Activated naive CD4-positive, alpha-beta T cell treated with anti-CD3 and anti-CD28 coated beads, Interleukin-2, amount 50 U/mL, for 72 hours (primary cell): ENCODE measurements at regions not wholly inside any gene's neighbourhood (a gene's known extent, or its start where the extent isn't known, plus 50 kb on each side); places are given as distances from the start of the nearest gene placed in this dataset.

Experiments used
- ATAC-seq, 2 donors: fragments of 150-1000 bp; cut with Tn5 transposase; 2 replicates each; pipeline ENCODE4 v1.10.0; 2021; ENCODE audit warnings: mild to moderate bottlenecking in 2 of 2, moderate library complexity in 2 of 2
- DNase-seq, 2 donors: peaks; one replicate each; pipeline ENCODE4 v3.0.0; 2021 to 2022; ENCODE audit warnings: low spot score in 2 of 2
- H3K27ac Mint-ChIP-seq, 2 donors: one replicate each; pipeline ENCODE4 v1.8.0; 2022; ENCODE audit warnings: mild to moderate bottlenecking in 2 of 2, mixed read lengths in 2 of 2
- H3K36me3 Mint-ChIP-seq, 2 donors: one replicate each; pipeline ENCODE4 v1.8.0; 2022; ENCODE audit warnings: mixed read lengths in 2 of 2
- H3K9me3 Mint-ChIP-seq, 2 donors: one replicate each; pipeline ENCODE4 v1.8.0; 2022; ENCODE audit warnings: mixed read lengths in 2 of 2

- Mint-ChIP-seq H3K36me3 (peaks cover 0 to 5% of the 10 kb centered on the region in 2 donors), H3K27ac (no peak overlapping the region), H3K9me3 (no peaks in the 10 kb centered on the region)
- DNase-seq (no peak), ATAC-seq (no peak)
Observed at GRCh38 chr18:46360102-46360699, 256.0 kb downstream of the HAUS1 start.

DNA sequence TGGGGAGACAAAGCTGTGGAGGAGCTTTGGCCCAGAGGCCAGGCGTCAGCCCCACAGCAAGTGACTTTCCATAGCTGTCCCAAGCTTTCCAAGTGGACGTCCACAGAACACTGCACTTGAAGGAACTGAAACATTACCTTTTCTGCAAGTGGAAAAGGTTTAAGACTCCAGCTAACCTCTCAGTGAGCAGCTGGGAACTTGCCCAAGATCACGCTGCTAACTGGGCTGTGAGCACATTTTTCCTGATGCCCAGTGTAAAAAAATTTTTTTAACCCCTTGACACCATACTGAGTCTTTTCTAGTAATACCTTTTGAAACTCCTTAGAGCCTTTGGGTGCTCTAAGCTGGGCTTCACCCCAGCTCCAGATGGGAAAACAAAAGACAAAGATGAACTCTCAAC, 256.7 kb downstream of the HAUS1 start:
- H3K27ac Mint-ChIP-seq, result no peak overlapping the region
- H3K9me3 Mint-ChIP-seq, result no peaks in the 10 kb centered on the region
- peaks cover 0 to 5% of the 10 kb centered on the region in 2 donors for H3K36me3 Mint-ChIP-seq
- DNase-seq (no peak), ATAC-seq (no peak)

DNA sequence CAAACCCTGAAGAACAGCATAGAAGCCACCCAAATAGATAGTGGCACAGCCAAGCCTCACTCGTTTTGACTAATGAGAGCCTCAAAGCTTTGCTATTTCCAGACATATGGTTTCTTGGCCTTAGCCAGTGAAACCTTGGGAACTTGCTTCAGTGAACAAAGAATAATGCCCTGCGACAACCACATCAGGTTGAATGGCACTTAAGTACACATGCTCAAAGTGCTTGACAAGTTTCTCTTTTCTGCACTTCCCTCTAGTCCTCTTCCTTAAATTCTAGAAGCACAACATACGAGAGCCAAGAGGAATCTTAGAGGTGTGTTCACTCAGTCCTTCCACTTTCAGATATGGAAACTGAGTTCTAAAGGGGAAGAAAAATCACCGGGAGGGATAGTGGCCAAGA, 258.3 kb downstream of the HAUS1 start:
- Mint-ChIP-seq H3K27ac (no peak overlapping the region), H3K9me3 (no peaks in the 10 kb centered on the region), H3K36me3 (peaks cover 0 to 5% of the 10 kb centered on the region in 2 donors)
- DNase-seq (no peak), ATAC-seq (no peak)

DNA sequence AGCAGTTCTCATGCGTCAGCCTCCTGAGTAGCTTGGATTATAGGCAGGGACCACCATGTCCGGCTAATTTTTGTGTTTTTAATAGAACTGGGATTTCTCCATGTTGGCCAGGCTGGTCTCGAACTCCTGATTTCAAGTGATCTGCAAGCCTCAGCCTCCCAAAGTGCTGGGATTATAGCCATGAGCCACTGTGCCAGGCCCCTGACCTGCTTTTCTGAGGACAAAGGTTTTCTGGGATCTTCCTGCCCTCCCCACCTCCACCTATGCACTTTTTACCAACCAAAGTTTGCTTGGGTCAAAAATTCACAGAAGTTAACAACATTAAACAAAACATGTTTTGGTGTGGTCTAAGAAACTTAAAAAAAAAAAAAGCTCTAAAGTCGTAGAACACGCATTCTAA, 259.9 kb downstream of the HAUS1 start:
- no peak for ATAC-seq

DNA sequence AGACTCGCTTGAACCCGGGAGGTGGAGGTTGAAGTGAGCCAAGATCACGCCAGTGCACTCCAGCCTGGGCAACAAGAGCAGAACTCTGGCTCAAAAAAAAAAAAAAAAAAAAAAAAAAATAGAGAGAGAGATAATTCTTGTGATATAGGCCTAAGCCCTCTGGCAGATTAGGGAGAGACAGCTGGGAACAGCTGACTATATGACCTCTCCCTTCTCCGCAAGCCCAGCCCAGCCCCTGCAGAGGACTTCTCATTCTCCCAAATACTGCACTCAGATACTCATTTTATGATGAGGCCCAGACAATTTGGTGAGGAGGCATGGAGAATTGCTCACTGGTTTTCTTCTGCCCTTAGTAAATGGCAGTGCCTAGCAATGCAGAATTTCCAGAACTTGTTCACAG, 262.0 kb downstream of the HAUS1 start:
- no peak for DNase-seq
- Mint-ChIP-seq H3K27ac (no peak overlapping the region), H3K9me3 (no peaks in the 10 kb centered on the region), H3K36me3 (no peaks in the 10 kb centered on the region)
- no peak for ATAC-seq

More for the DNA sequence above, 259.9 kb downstream of the HAUS1 start:
- peaks cover 0 to 5% of the 10 kb centered on the region in 2 donors for H3K36me3 Mint-ChIP-seq
- H3K9me3 Mint-ChIP-seq, result no peaks in the 10 kb centered on the region
- DNase-seq, result no peak
- no peak overlapping the region for H3K27ac Mint-ChIP-seq

- Mint-ChIP-seq H3K27ac (no peak overlapping the region), H3K9me3 (no peaks in the 10 kb centered on the region), H3K36me3 (no peaks in the 10 kb centered on the region)
- DNase-seq, result no peak
- ATAC-seq, result no peak
Observed at GRCh38 chr18:46366751-46367376, 262.7 kb downstream of the HAUS1 start.

DNA sequence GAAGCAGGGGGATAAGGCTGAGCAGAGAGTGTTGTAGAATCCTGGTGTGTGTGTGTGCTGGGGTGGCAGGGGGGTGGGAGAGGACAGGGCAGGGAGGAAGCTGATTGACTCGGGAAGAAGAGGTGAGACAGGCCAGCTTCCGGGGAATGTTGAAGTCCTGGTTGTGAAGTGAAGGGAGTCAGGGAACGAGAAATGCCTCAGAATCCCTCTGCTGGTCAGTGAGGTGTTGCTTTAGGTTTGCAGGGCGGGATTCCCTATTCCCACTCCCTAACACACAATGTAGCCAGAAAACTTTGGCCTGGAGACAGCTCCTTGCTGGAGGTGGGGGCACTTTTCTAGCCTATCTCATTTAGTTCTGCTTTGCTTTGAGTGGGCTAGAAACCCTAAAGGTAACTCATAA, 265.1 kb downstream of the HAUS1 start:
- Mint-ChIP-seq H3K36me3 (no peaks in the 10 kb centered on the region), H3K27ac (no peak overlapping the region), H3K9me3 (no peaks in the 10 kb centered on the region)
- DNase-seq (no peak), ATAC-seq (no peak)

DNA sequence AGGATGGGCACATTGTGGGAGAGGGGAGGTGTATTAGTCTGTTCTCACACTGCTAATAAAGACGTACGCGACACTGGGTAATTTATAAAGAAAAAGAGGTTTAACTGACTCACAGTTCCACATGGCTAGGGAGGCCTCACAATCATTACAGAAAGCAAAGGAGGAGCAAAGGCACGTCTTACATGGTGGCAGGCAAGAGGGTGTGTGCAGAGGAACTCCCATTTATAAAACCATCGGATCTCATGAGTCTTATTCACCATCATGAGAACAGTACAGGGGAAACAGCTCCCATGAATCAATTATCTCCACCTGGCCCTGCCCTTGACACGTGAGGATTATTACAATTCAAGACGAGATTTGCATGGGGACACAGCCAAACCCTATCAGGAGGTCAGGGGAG, 266.7 kb downstream of the HAUS1 start:
- Mint-ChIP-seq H3K27ac (peak overlapping the region in 1 of 2 donors; percentile 74), H3K9me3 (no peaks in the 10 kb centered on the region), H3K36me3 (no peaks in the 10 kb centered on the region)
- ATAC-seq (no peak), DNase-seq (no peak)

- Mint-ChIP-seq H3K9me3 (no peaks in the 10 kb centered on the region), H3K27ac (no peak overlapping the region), H3K36me3 (no peaks in the 10 kb centered on the region)
- ATAC-seq, result no peak
- DNase-seq, result no peak
Observed at GRCh38 chr18:46372670-46373069, 268.5 kb downstream of the HAUS1 start.

DNA sequence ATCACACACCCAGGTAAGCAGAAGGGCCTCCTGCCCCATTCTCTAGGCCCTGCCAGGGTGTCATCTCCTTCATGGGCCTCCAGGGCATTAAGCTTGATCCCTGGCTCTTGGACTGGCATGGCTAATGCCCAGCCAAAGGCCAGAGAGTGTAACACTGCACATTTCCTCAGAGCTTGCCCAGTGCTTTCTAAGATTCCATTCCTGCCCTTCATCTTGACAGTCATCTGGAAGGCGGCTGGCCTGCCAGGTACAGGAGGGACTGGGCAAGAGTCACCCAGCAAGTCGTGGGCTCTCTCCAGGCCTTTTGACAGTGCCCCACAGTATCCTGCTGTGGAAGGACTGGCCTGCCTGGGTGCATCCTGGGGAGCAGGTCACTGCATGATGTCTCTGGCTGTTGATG, 268.9 kb downstream of the HAUS1 start:
- H3K27ac Mint-ChIP-seq, result no peak overlapping the region
- no peaks in the 10 kb centered on the region for H3K9me3 Mint-ChIP-seq
- no peak for DNase-seq
- no peaks in the 10 kb centered on the region for H3K36me3 Mint-ChIP-seq
- no peak for ATAC-seq

DNA sequence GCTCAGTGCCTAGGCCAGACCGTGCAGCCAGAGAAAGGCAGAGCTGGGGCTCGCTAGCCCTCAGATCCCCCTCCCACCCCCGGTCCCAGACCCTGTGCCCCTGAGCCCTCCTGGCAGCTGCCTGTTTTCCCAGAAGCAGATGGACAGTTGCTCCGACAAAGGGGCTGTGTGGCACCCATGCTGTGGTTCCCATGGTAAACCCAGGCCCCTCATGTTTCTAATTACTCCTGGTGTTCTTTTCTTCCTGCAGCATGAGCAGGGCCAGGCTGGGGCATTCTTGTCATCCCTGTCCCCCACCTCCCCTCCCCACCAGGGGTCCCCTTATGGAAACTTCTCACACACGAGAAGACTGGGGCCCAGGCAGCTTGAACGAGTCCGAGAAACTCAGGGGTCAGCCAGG, 269.6 kb downstream of the HAUS1 start:
- Mint-ChIP-seq H3K36me3 (no peaks in the 10 kb centered on the region), H3K27ac (no peak overlapping the region), H3K9me3 (no peaks in the 10 kb centered on the region)
- ATAC-seq, result no peak
- no peak for DNase-seq

DNA sequence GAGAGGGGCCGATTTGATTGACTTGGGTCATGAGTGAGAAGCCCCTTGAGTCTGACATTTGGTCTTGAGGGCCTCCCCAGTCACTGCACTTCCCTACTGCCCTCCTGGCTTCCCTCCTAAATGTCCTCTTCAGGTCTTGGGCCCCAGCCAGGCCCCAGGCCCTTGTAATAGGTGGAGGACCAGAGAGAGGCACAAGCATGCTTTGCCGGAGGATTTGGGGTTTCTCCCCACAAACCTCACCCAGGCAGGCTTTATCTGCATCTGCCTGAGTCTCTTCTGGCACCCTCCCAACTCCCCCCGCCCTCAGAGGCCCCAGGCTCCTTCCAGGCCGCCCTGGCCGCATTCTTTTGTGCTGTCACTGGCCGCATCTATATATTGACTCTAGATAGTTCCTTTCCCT, 270.7 kb downstream of the HAUS1 start:
- Mint-ChIP-seq H3K9me3 (no peaks in the 10 kb centered on the region), H3K36me3 (no peaks in the 10 kb centered on the region), H3K27ac (no peak overlapping the region)
- DNase-seq (no peak), ATAC-seq (no peak)

DNA sequence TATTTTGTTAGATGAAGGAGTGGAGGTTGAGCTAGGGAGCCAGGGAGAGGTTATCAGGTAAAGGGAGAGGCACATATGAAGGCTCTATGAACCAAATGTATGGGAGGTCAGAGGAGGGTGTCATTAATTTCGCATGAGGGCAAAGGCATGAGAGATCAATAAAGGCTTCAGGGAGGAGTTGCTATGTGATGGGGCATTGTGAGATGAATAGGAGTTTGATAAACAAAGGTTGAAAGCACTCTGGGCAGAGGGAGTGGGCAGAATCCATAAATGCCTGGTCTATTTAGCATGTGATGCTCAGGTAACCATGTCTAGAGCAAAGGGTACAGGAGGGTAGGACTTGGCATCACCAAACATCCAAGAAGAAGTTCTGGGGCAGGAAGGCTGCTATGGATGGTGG, 273.4 kb downstream of the HAUS1 start:
- DNase-seq, result no peak
- H3K9me3 Mint-ChIP-seq, result no peaks in the 10 kb centered on the region
- H3K27ac Mint-ChIP-seq, result no peak overlapping the region
- no peaks in the 10 kb centered on the region for H3K36me3 Mint-ChIP-seq
- no peak for ATAC-seq

DNA sequence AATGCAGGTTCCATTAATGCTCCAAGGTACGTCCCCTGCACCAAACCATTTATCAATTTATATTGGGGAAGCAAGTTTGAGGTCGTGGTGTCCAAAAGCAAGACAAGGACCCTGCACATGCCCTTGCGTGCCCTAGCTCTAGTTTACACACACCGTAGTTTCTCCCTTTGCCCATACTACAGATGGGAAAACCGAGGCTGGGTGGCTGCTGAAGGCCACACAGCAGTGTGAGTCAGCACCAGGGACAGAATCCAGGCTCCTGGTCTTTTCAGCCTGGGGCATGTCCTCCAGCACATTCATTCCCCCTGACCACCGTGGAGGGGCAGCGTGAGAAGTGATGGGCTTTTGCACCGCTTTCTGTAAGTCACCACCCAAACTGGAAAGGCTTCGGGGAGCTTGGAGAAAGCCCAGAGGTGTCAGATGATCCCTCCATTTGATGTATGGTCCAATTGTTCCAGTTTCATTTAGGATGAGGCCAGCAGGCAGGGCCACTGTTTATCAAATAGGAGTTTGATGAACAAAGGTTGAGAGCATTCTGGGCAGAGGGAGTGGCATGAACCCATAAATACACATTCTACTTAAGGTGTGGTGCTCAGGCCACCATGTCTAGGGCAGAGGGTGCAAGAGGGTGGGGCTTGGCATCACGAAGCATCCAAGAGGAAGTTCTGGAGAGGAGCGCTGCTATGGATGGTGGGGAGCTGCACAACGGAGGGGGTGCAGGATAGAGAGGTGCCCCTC, 274.1 kb downstream of the HAUS1 start:
- Mint-ChIP-seq H3K9me3 (no peaks in the 10 kb centered on the region), H3K27ac (no peak overlapping the region), H3K36me3 (no peaks in the 10 kb centered on the region)
- ATAC-seq (no peak), DNase-seq (no peak)

DNA sequence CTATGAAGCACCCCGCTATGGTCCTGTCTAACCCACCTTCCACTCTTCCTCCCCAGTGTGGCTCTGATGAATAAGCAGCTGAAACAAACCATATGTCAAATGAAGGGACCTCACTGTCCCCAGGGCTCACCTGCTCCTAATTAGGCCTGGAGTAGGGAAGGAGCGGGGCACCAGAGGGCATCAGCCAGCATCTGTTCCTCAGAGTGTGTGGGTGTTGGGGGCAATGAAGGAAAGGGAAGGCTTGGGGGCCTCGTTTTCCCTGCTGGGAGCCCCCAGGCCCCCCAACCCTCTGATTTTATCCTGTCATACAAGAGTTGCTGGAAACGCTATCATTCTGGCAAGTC, 274.7 kb downstream of the HAUS1 start:
- Mint-ChIP-seq H3K9me3 (no peaks in the 10 kb centered on the region), H3K36me3 (no peaks in the 10 kb centered on the region), H3K27ac (no peak overlapping the region)
- DNase-seq (no peak), ATAC-seq (no peak)

DNA sequence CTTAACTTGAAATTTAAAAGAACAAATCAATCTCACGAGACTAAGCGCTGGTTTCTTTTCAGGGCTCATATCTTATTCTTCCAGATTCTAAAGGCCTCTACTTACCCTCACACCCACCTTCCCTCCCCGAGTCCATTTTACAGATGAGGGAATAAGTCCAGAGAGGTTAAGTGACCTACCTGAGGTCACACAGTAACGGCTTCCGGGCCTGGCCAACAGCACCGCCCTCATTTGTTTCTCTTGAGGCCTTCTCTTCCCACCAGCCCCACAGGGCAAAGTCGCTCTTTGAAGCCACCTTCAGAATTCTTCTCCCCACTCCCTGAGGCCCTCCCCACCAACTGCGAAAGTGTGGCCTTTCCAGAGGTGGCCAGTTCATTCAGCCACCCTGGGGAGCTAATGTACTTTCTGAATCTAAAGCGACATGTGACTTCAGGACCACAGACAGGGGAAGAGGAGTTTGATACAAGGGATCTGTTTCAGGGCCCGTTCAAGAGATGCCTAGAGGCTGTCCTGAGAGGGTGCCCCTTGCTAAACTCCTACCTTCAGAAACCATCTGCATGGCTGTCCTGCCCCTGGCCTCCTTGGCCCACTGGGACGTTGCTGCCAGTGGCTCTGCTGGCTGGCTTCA, 275.3 kb downstream of the HAUS1 start:
- no peak overlapping the region for H3K27ac Mint-ChIP-seq
- ATAC-seq, result no peak

GRCh38 chr18:46385124-46385523, 271.9 kb downstream of the LOXHD1 start:
- DNase-seq, result no peak
- ATAC-seq, result no peak
- H3K36me3 Mint-ChIP-seq, result no peaks in the 10 kb centered on the region

More for the DNA sequence above, 275.3 kb downstream of the HAUS1 start:
- no peak for DNase-seq
- Mint-ChIP-seq H3K9me3 (no peaks in the 10 kb centered on the region), H3K36me3 (no peaks in the 10 kb centered on the region)

DNA sequence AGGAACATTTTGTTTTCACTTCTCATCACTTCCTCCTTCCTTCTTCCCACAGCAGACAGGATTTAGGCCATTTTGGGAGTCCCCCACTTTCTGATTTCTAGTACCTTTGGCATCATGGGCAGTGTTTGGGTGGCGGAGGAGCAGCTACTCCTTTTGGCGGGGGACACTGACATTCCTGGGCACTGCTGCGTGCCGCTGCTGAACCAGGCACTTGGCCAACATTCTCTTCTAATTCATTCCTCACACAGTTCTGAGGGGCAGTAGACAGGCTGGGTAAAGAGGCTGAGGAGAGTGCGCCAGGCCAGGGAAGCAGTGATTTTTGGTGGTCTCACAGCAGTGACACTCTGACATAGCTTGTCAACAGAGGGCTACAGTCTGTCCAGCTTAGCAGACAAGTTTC, 270.2 kb downstream of the LOXHD1 start:
- ATAC-seq (no peak), DNase-seq (no peak)
- no peaks in the 10 kb centered on the region for H3K9me3 Mint-ChIP-seq
- H3K27ac Mint-ChIP-seq, result no peak overlapping the region
- no peaks in the 10 kb centered on the region for H3K36me3 Mint-ChIP-seq

More at GRCh38 chr18:46385124-46385523, 271.9 kb downstream of the LOXHD1 start:
- Mint-ChIP-seq H3K27ac (no peak overlapping the region), H3K9me3 (no peaks in the 10 kb centered on the region)
